H1 (cell line): ENCODE measurements at regions not wholly inside any gene's neighbourhood (a gene's known extent, or its start where the extent isn't known, plus 50 kb on each side); places are given as distances from the start of the nearest gene placed in this dataset.

Source experiments
- CTCF ChIA-PET: fragments of 300-600 bp; sonication (Branson Sonifier 250); formaldehyde crosslinking; loops from one replicate; lab custom pipeline; 2021; ENCODE audit not compliant: partially characterized antibody; lab: Charles Lee
- POLR2A ChIA-PET: fragments of 300-600 bp; sonication (Branson Sonifier 250); formaldehyde crosslinking; loops from one replicate; lab custom pipeline; 2021; ENCODE audit warnings: inconsistent platforms; ENCODE audit not compliant: partially characterized antibody; lab: Charles Lee
- DNase-seq, 2 experiments: peaks; one replicate each; pipeline versions ENCODE4 v3.0.0 to v3.0.0-alpha.2; 2010 to 2022; ENCODE audit warnings: low spot score in 2 of 2, low read depth in 1 of 2, mixed read lengths in 1 of 2
- FAIRE-seq: peaks from 2 replicates; lab custom pipeline; 2011; peaks lifted over from hg19 to GRCh38; lab: Jason Lieb, UNC
- H2AFZ ChIP-seq: 2 replicates; pipeline ENCODE4 v1.8.1; 2012; ENCODE audit warnings: low read length, inconsistent platforms
- H2AK5ac ChIP-seq: 2 replicates; pipeline ENCODE4 v1.6.1; 2013; ENCODE audit warnings: low read depth, low read length
- H2BK120ac ChIP-seq: replicated peaks from 2 replicates; pipeline ENCODE3; 2013; ENCODE audit warnings: low read depth, low read length, inconsistent platforms
- H2BK12ac ChIP-seq: 2 replicates; pipeline ENCODE4 v1.6.1; 2013; ENCODE audit warnings: low read depth, low read length
- H2BK15ac ChIP-seq: 2 replicates; pipeline ENCODE4 v1.6.1; 2013; ENCODE audit warnings: low read length
- H2BK20ac ChIP-seq: 2 replicates; pipeline ENCODE4 v1.6.1; 2013; ENCODE audit warnings: low read length
- H2BK5ac ChIP-seq: 2 replicates; pipeline ENCODE4 v1.6.1; 2013; ENCODE audit warnings: low read depth, low read length
- H3K14ac ChIP-seq: 2 replicates; pipeline ENCODE4 v1.6.1; 2013; ENCODE audit warnings: inconsistent platforms; ENCODE audit not compliant: insufficient read length
- H3K18ac ChIP-seq: 2 replicates; pipeline ENCODE4 v1.6.1; 2013; ENCODE audit warnings: low read length; ENCODE audit errors: extremely low read depth
- H3K23ac ChIP-seq: 2 replicates; pipeline ENCODE4 v1.6.1; 2013; ENCODE audit warnings: inconsistent platforms; ENCODE audit not compliant: insufficient read length
- H3K23me2 ChIP-seq: 2 replicates; pipeline ENCODE4 v1.6.1; 2013; ENCODE audit warnings: low read depth, low read length
- H3K27ac ChIP-seq: 2 replicates; pipeline ENCODE4 v1.6.1; 2011; ENCODE audit warnings: low read depth, low read length, inconsistent platforms
- H3K27me3 ChIP-seq, 4 experiments: replicated peaks in 1 of 4; 1 replicate in 1 of 4; 2 replicates in 3 of 4; pipeline versions ENCODE4 v1.6.1 to v1.8.1; 2011 to 2013; ENCODE audit warnings: low read length in 3 of 4, mild to moderate bottlenecking in 3 of 4, inconsistent platforms in 2 of 4, mixed read lengths in 2 of 4, moderate library complexity in 1 of 4; ENCODE audit not compliant: control insufficient read depth in 3 of 4, insufficient read depth in 3 of 4; ENCODE audit errors: extremely low read depth in 1 of 4
- H3K36me3 ChIP-seq, 4 experiments: 2 replicates each; pipeline versions ENCODE4 v1.6.1 to v1.8.1; 2011 to 2013; ENCODE audit warnings: mild to moderate bottlenecking in 4 of 4, low read length in 3 of 4, moderate library complexity in 2 of 4, control low read depth in 1 of 4, inconsistent platforms in 1 of 4; ENCODE audit not compliant: insufficient read depth in 4 of 4, control insufficient read depth in 2 of 4
- H3K4ac ChIP-seq: replicated peaks from 2 replicates; pipeline ENCODE3; 2013; ENCODE audit warnings: low read length, low read depth, mixed read lengths, inconsistent platforms; ENCODE audit not compliant: insufficient read length
- H3K4me1 ChIP-seq, 4 experiments: replicated peaks in 1 of 4; 1 replicate in 1 of 4; 2 replicates in 3 of 4; pipeline versions ENCODE4 v1.6.1 to v1.8.1; 2011 to 2013; ENCODE audit warnings: low read length in 3 of 4, inconsistent platforms in 2 of 4, mixed read lengths in 1 of 4; ENCODE audit not compliant: insufficient read depth in 4 of 4, control insufficient read depth in 3 of 4
- H3K4me2 ChIP-seq, 2 experiments: 2 replicates each; pipeline versions ENCODE4 v1.6.1 to v1.8.1; 2011 to 2013; ENCODE audit warnings: low read depth in 2 of 2, low read length in 2 of 2, control low read depth in 1 of 2, inconsistent platforms in 1 of 2, mild to moderate bottlenecking in 1 of 2; ENCODE audit not compliant: insufficient read depth in 1 of 2
- H3K4me3 ChIP-seq, 4 experiments: fragments of 200-600, 300-600 bp in 1 of 4; sonication (generic), shearing (Covaris generic), sonication (Bioruptor Twin) in 1 of 4; 2 replicates each; pipeline versions ENCODE4 v1.5.1 to v1.8.1; 2011 to 2016; ENCODE audit warnings: low read length in 4 of 4, low read depth in 3 of 4, control low read depth in 2 of 4, inconsistent platforms in 2 of 4, mild to moderate bottlenecking in 2 of 4, mixed read lengths in 1 of 4, moderate library complexity in 1 of 4; ENCODE audit not compliant: insufficient read depth in 2 of 4; ENCODE audit errors: extremely low read depth in 1 of 4
- H3K56ac ChIP-seq: replicated peaks from 2 replicates; pipeline ENCODE3; 2013; ENCODE audit warnings: low read depth, mild to moderate bottlenecking, mixed read lengths, low read length, inconsistent platforms; ENCODE audit not compliant: insufficient read length
- H3K79me1 ChIP-seq: 2 replicates; pipeline ENCODE4 v1.6.1; 2013; ENCODE audit warnings: low read depth, low read length, control low read depth
- H3K79me2 ChIP-seq, 2 experiments: 2 replicates each; pipeline versions ENCODE4 v1.6.1 to v1.8.1; 2012 to 2013; ENCODE audit warnings: low read length in 2 of 2, mild to moderate bottlenecking in 2 of 2, inconsistent platforms in 1 of 2; ENCODE audit not compliant: insufficient read depth in 2 of 2, control insufficient read depth in 1 of 2
- H3K9ac ChIP-seq, 4 experiments: replicated peaks in 1 of 4; 1 replicate in 1 of 4; 2 replicates in 3 of 4; pipeline versions ENCODE4 v1.6.1 to v1.8.1; 2011 to 2013; ENCODE audit warnings: low read depth in 3 of 4, low read length in 3 of 4, control low read depth in 2 of 4, mild to moderate bottlenecking in 2 of 4, moderate library complexity in 2 of 4, inconsistent platforms in 1 of 4; ENCODE audit errors: extremely low read depth in 1 of 4
- H3K9me3 ChIP-seq, 2 experiments: 2 replicates each; pipeline versions ENCODE4 v1.6.1 to v1.8.1; 2012 to 2013; ENCODE audit warnings: mild to moderate bottlenecking in 2 of 2, moderate library complexity in 2 of 2, control low read depth in 1 of 2, inconsistent platforms in 1 of 2, low read depth in 1 of 2, low read length in 1 of 2, mixed read lengths in 1 of 2; ENCODE audit not compliant: insufficient read depth in 2 of 2
- H4K20me1 ChIP-seq, 2 experiments: replicated peaks in 1 of 2; 2 replicates each; pipeline versions ENCODE3 to v1.8.1; 2011 to 2013; ENCODE audit warnings: inconsistent platforms in 2 of 2, low read length in 2 of 2, mild to moderate bottlenecking in 1 of 2; ENCODE audit not compliant: insufficient read depth in 2 of 2, control insufficient read depth in 1 of 2
- H4K5ac ChIP-seq: 2 replicates; pipeline ENCODE4 v1.6.1; 2013; ENCODE audit warnings: low read length, low read depth, mixed read lengths, inconsistent platforms; ENCODE audit not compliant: insufficient read length
- H4K8ac ChIP-seq: 2 replicates; pipeline ENCODE4 v1.8.0; 2013; ENCODE audit warnings: mild to moderate bottlenecking, moderate library complexity, low read length, inconsistent platforms; ENCODE audit not compliant: insufficient read depth; ENCODE audit errors: extremely low read depth
- H4K91ac ChIP-seq: replicated peaks from 2 replicates; pipeline ENCODE3; 2013; ENCODE audit warnings: low read length, mixed read lengths, inconsistent platforms; ENCODE audit not compliant: insufficient read length
- CEBPB ChIP-seq: IDR thresholded peaks from 2 replicates; pipeline ENCODE4 v1.6.1; 2012; ENCODE audit warnings: low read depth, low read length
- CHD1 ChIP-seq: IDR thresholded peaks from 2 replicates; pipeline ENCODE4 v1.6.1; 2012; ENCODE audit warnings: low read depth, low read length, improper control_type of control experiment
- CHD2 ChIP-seq: IDR thresholded peaks from 2 replicates; pipeline ENCODE4 v1.6.1; 2012; ENCODE audit warnings: low read length, improper control_type of control experiment
- CTBP2 ChIP-seq: IDR thresholded peaks from 2 replicates; pipeline ENCODE4 v1.7.0; 2011; ENCODE audit warnings: borderline replicate concordance, mild to moderate bottlenecking, moderate library complexity, mixed read lengths, low read length; ENCODE audit not compliant: insufficient read depth, insufficient read length
- GTF2F1 ChIP-seq: IDR thresholded peaks from 2 replicates; pipeline ENCODE4 v1.6.1; 2012; ENCODE audit warnings: low read depth, low read length, improper control_type of control experiment, borderline replicate concordance
- JUN ChIP-seq: IDR thresholded peaks from 2 replicates; pipeline ENCODE4 v1.6.1; 2011; ENCODE audit warnings: low read depth, mild to moderate bottlenecking, improper control_type of control experiment, low read length
- KDM4A ChIP-seq: IDR thresholded peaks from one replicate; pipeline ENCODE4 v1.7.1; 2012; ENCODE audit warnings: low read depth, mild to moderate bottlenecking, moderate library complexity, low read length, inconsistent platforms; ENCODE audit not compliant: severe bottlenecking
- KDM5A ChIP-seq: fragments of 200-600 bp; IDR thresholded peaks from 2 replicates; pipeline ENCODE4 v1.7.1; 2012; ENCODE audit warnings: mild to moderate bottlenecking, low read length, inconsistent platforms, mixed read lengths
- POLR2AphosphoS5 ChIP-seq: IDR thresholded peaks from 2 replicates; pipeline ENCODE4 v1.6.1; 2011; ENCODE audit warnings: low read depth, low read length
- POU5F1 ChIP-seq: IDR thresholded peaks from 2 replicates; pipeline ENCODE4 v1.6.1; 2011; ENCODE audit warnings: low read depth, mild to moderate bottlenecking, low read length, moderate library complexity
- SP2 ChIP-seq: IDR thresholded peaks from 2 replicates; pipeline ENCODE4 v1.6.1; 2012; ENCODE audit warnings: mild to moderate bottlenecking, low read length, inconsistent platforms
- SUZ12 ChIP-seq: fragments of 200-600 bp; sonication (generic); IDR thresholded peaks from 2 replicates; pipeline ENCODE4 v1.6.1; 2012; ENCODE audit warnings: mild to moderate bottlenecking, inconsistent platforms, low read length, moderate library complexity, mixed read lengths
- TCF12 ChIP-seq: IDR thresholded peaks from 2 replicates; pipeline ENCODE4 v1.6.1; 2011; ENCODE audit warnings: low read depth, mild to moderate bottlenecking, low read length
- ZNF274 ChIP-seq: IDR thresholded peaks from 2 replicates; pipeline ENCODE4 v1.7.0; 2012; ENCODE audit warnings: low read length, borderline replicate concordance; ENCODE audit errors: extremely low read depth
- WGBS, 2 experiments: shearing (Covaris generic) in 1 of 2; methylation state at CpG; one replicate each; pipeline versions ENCODE4 v1.1.6 to v1.1.7; 2013 to 2015; ENCODE audit warnings: low lambda C conversion rate in 2 of 2, mixed read lengths in 2 of 2, inconsistent platforms in 1 of 2, low coverage in 1 of 2, missing lambda C conversion rate in 1 of 2; ENCODE audit not compliant: insufficient replicate concordance in 2 of 2, insufficient coverage in 1 of 2, insufficient read length in 1 of 2; ENCODE audit errors: extremely low coverage in 1 of 2, missing lambda C conversion rate in 1 of 2; 5-methylcytosine and 5-hydroxymethylcytosine counted together
- TF ChIP-seq, protein P1 (sequence below): IDR thresholded peaks from 2 replicates; pipeline ENCODE4 v1.6.1; 2012; ENCODE audit warnings: inconsistent platforms
- TF ChIP-seq, protein P2 (sequence below): IDR thresholded peaks from 2 replicates; pipeline ENCODE4 v1.6.1; 2012; ENCODE audit warnings: inconsistent platforms

DNA sequence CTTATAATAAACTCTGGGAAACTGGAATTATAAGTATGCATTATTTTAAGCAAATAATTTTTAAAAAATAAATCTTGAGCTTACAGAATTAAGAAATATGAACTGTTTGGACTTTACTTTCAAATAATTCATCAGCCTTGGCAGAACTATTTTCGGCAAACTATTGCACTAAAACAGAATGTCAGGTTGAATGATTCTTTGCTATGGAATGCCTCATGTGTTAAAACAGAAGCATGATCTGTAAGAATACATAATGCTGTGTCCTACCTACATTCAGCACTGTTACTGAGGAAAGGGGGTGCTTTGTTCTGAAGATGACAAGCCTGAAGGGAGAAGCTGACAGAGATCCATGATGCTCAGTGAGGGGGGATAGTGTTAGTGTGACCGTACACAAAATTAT, 55.6 kb upstream of the EXOC1L start:
- H3K9ac ChIP-seq: no peak overlapping the region
- H3K4me3 ChIP-seq: no peak overlapping the region
- no peak overlapping the region for H3K18ac ChIP-seq
- H3K27ac ChIP-seq: no peak overlapping the region
- H4K91ac ChIP-seq: no peak overlapping the region
- no peak overlapping the region for H3K14ac ChIP-seq
- no peaks in the 10 kb centered on the region for H3K9me3 ChIP-seq
- ChIA-PET CTCF (no interaction called here), POLR2A (no interaction called here)
- FAIRE-seq (no peak), DNase-seq (no peak)
- no peak overlapping the region for H3K56ac ChIP-seq
- H2AFZ ChIP-seq: no peak overlapping the region
- H4K5ac ChIP-seq: no peak overlapping the region
- H3K23me2 ChIP-seq: no peaks in the 10 kb centered on the region
- no peaks in the 10 kb centered on the region for H3K79me2 ChIP-seq
- no peak overlapping the region for H3K23ac ChIP-seq
- H3K4me2 ChIP-seq: no peak overlapping the region
- no peak overlapping the region for H2BK120ac ChIP-seq
- H3K36me3 ChIP-seq: no peaks in the 10 kb centered on the region
- no peak overlapping the region for H2BK5ac ChIP-seq
- no peak overlapping the region for H2BK20ac ChIP-seq
- H3K27me3 ChIP-seq: no peaks in the 10 kb centered on the region
- no peaks in the 10 kb centered on the region for H3K79me1 ChIP-seq
- H3K4me1 ChIP-seq: peaks cover 0 to 5% (median 2%) of the 10 kb centered on the region in 4 experiments; a peak in 1 of 7 replicates
- no peak overlapping the region for H2AK5ac ChIP-seq
- no peak overlapping the region for H4K8ac ChIP-seq
- 95% methylated on average over 2 of the region's 2 CpGs; no CpG with 5 or more reads in 1 of the 2 experiments for WGBS, 2 experiments
- no peak overlapping the region for H2BK12ac ChIP-seq
- no peak overlapping the region for H2BK15ac ChIP-seq
- H4K20me1 ChIP-seq: no peaks in the 10 kb centered on the region
- no peak overlapping the region for H3K4ac ChIP-seq
- no peak for TF ChIP-seq GTF2F1
- TF ChIP-seq CHD2: no peak
- TF ChIP-seq TCF12: no peak
- no peak for TF ChIP-seq CTBP2
- TF ChIP-seq SP2: no peak
- TF ChIP-seq SUZ12: no peak
- no peak for TF ChIP-seq POU5F1
- TF ChIP-seq KDM5A: no peak
- no peak for TF ChIP-seq JUN
- no peak for TF ChIP-seq CEBPB
- no peak for TF ChIP-seq KDM4A
- no peak for TF ChIP-seq CHD1
- TF ChIP-seq POLR2AphosphoS5: no peak
- TF ChIP-seq, protein P1, sequence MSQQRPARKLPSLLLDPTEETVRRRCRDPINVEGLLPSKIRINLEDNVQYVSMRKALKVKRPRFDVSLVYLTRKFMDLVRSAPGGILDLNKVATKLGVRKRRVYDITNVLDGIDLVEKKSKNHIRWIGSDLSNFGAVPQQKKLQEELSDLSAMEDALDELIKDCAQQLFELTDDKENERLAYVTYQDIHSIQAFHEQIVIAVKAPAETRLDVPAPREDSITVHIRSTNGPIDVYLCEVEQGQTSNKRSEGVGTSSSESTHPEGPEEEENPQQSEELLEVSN: no peak
- no peak for TF ChIP-seq ZNF274
- TF ChIP-seq, protein P2, sequence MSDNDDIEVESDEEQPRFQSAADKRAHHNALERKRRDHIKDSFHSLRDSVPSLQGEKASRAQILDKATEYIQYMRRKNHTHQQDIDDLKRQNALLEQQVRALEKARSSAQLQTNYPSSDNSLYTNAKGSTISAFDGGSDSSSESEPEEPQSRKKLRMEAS: no peak
